ENCODE measurements at regions not wholly inside any gene's neighbourhood (a gene's known extent, or its start where the extent isn't known, plus 50 kb on each side); places are given as distances from the start of the nearest gene placed in this dataset.

GRCh38 chr13:42671502-42671901 lies 97.5 kb downstream of the TNFSF11 start:
- no peaks in the 10 kb centered on the region for H3K27me3 ChIP-seq (ENCODE audit: insufficient read depth, poor library complexity, severe bottlenecking)
- no peak for DNase-seq (ENCODE audit: low read depth in 1 of 2, low spot score in 1 of 2)
- H3K27ac ChIP-seq (replicated peaks): no peak overlapping the region
- TF ChIP-seq POLR2AphosphoS5 (IDR thresholded peaks at IDR 0.05; ENCODE audit: low read depth) (no peak), SPI1 (IDR thresholded peaks at IDR 0.05; ENCODE audit: borderline replicate concordance, low read depth) (no peak), CTCF (IDR thresholded peaks at IDR 0.05; ENCODE audit: insufficient read depth, low read length) (no peak), GABPA (IDR thresholded peaks at IDR 0.05; ENCODE audit: low read depth) (no peak)
- TF ChIP-seq, protein P1, sequence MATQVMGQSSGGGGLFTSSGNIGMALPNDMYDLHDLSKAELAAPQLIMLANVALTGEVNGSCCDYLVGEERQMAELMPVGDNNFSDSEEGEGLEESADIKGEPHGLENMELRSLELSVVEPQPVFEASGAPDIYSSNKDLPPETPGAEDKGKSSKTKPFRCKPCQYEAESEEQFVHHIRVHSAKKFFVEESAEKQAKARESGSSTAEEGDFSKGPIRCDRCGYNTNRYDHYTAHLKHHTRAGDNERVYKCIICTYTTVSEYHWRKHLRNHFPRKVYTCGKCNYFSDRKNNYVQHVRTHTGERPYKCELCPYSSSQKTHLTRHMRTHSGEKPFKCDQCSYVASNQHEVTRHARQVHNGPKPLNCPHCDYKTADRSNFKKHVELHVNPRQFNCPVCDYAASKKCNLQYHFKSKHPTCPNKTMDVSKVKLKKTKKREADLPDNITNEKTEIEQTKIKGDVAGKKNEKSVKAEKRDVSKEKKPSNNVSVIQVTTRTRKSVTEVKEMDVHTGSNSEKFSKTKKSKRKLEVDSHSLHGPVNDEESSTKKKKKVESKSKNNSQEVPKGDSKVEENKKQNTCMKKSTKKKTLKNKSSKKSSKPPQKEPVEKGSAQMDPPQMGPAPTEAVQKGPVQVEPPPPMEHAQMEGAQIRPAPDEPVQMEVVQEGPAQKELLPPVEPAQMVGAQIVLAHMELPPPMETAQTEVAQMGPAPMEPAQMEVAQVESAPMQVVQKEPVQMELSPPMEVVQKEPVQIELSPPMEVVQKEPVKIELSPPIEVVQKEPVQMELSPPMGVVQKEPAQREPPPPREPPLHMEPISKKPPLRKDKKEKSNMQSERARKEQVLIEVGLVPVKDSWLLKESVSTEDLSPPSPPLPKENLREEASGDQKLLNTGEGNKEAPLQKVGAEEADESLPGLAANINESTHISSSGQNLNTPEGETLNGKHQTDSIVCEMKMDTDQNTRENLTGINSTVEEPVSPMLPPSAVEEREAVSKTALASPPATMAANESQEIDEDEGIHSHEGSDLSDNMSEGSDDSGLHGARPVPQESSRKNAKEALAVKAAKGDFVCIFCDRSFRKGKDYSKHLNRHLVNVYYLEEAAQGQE (IDR thresholded peaks at IDR 0.05; ENCODE audit: insufficient replicate concordance, low read depth): no peak
- no peak overlapping the region for H3K4me3 ChIP-seq (replicated peaks; ENCODE audit: insufficient read depth, low read length)

DNA sequence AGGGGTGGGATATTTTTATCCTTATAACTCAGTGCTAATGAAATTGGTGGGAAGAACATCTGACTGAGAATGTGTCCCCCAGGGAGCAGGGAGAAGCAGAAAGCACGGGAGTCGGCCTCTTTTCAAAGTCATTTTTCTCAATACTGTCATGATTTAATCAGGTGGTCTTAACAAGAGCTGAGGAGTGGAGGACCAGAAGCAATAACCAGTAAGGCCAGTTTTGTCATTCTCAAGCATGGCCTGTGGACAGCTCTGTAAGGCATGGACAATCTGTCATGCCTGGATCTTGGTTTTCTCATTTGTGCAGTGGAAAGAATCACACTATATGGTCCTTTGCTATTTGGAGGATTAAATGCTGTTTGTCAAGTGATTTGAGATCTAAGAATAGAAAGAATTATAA lies 99.7 kb downstream of the TNFSF11 start:
- Histone ChIP-seq H3K4me3 (replicated peaks; ENCODE audit: insufficient read depth, low read length) (no peak overlapping the region), H3K27ac (replicated peaks) (no peak overlapping the region), H3K27me3 (ENCODE audit: insufficient read depth, poor library complexity, severe bottlenecking) (no peaks in the 10 kb centered on the region)
- DNase-seq (ENCODE audit: low read depth in 1 of 2, low spot score in 1 of 2): no peak
- TF ChIP-seq GABPA (IDR thresholded peaks at IDR 0.05; ENCODE audit: low read depth) (no peak), POLR2AphosphoS5 (IDR thresholded peaks at IDR 0.05; ENCODE audit: low read depth) (no peak)

DNA sequence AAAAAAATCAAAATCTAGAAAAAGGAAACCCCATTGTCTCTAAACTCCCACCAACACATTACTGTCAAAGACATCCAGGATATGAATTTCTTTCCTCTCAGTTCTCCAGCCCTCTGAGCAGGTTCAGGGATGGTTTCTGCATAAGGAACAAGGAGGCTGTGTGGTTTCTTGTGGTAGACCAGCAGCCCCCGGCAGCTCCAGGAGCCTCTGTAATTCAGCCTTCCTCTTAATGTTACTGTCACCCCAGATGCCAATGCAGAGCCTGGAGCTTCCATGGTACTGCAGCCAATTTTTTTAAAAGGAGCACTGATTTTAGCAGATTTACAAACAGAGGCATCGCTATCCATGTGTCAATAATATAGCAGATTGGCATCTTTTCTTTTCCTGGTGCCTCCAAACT lies 100.6 kb upstream of the FAM216B start:
- Histone ChIP-seq H3K27ac (replicated peaks) (no peak overlapping the region), H3K4me3 (replicated peaks; ENCODE audit: insufficient read depth, low read length) (no peak overlapping the region), H3K27me3 (ENCODE audit: insufficient read depth, poor library complexity, severe bottlenecking) (peaks cover 13% of the 10 kb centered on the region)
- DNase-seq (ENCODE audit: low read depth in 1 of 2, low spot score in 1 of 2): no peak
- TF ChIP-seq GABPA (IDR thresholded peaks at IDR 0.05; ENCODE audit: low read depth) (no peak), POLR2AphosphoS5 (IDR thresholded peaks at IDR 0.05; ENCODE audit: low read depth) (no peak), SPI1 (IDR thresholded peaks at IDR 0.05; ENCODE audit: borderline replicate concordance, low read depth) (no peak), CTCF (IDR thresholded peaks at IDR 0.05; ENCODE audit: insufficient read depth, low read length) (no peak)
- TF ChIP-seq, protein P1 (IDR thresholded peaks at IDR 0.05; ENCODE audit: insufficient replicate concordance, low read depth): no peak

- DNase-seq (ENCODE audit: low read depth in 1 of 2, low spot score in 1 of 2): no peak
- peaks cover 13% of the 10 kb centered on the region for H3K27me3 ChIP-seq (ENCODE audit: insufficient read depth, poor library complexity, severe bottlenecking)
- H3K4me3 ChIP-seq (replicated peaks; ENCODE audit: insufficient read depth, low read length): no peak overlapping the region
- TF ChIP-seq GABPA (IDR thresholded peaks at IDR 0.05; ENCODE audit: low read depth) (no peak), SPI1 (IDR thresholded peaks at IDR 0.05; ENCODE audit: borderline replicate concordance, low read depth) (no peak), CTCF (IDR thresholded peaks at IDR 0.05; ENCODE audit: insufficient read depth, low read length) (no peak), POLR2AphosphoS5 (IDR thresholded peaks at IDR 0.05; ENCODE audit: low read depth) (no peak)
- TF ChIP-seq, protein P1 (IDR thresholded peaks at IDR 0.05; ENCODE audit: insufficient replicate concordance, low read depth): no peak
- H3K27ac ChIP-seq (replicated peaks): no peak overlapping the region
Measured at GRCh38 chr13:42681326-42682100, 99.9 kb upstream of the FAM216B start.
